ENCODE measurements at regions not wholly inside any gene's neighbourhood (a gene's known extent, or its start where the extent isn't known, plus 50 kb on each side); places are given as distances from the start of the nearest gene placed in this dataset.
"Not testable (repeated sequence)": the region's sequence is repeated elsewhere in the genome, so short reads cannot be mapped to it uniquely, and the experiment has no call there.

- no peak for DNase-seq
Observed at GRCh38 chr6:51001399-51001798, 182.7 kb downstream of the TFAP2B start.

- no peak for DNase-seq
Observed at GRCh38 chr6:51004380-51004779, 185.7 kb downstream of the TFAP2B start.

GRCh38 chr6:51005779-51006178, 187.1 kb downstream of the TFAP2B start:
- no peak for DNase-seq

GRCh38 chr6:51007237-51007636, 188.6 kb downstream of the TFAP2B start:
- no peak for DNase-seq

- DNase-seq = not testable (repeated sequence)
Observed at GRCh38 chr6:51008693-51009092, 190.0 kb downstream of the TFAP2B start.

GRCh38 chr6:51013376-51013775, 194.7 kb downstream of the TFAP2B start:
- DNase-seq = no peak

GRCh38 chr6:51015394-51015793, 196.7 kb downstream of the TFAP2B start:
- DNase-seq = no peak

GRCh38 chr6:51016489-51016888, 197.8 kb downstream of the TFAP2B start:
- no peak for DNase-seq

GRCh38 chr6:51019806-51020205, 201.1 kb downstream of the TFAP2B start:
- DNase-seq = no peak

- no peak for DNase-seq
Observed at GRCh38 chr6:51021171-51021570, 202.5 kb downstream of the TFAP2B start.

- no peak for DNase-seq
Observed at GRCh38 chr6:51024126-51024525, 205.5 kb downstream of the TFAP2B start.

GRCh38 chr6:51025082-51025777, 206.6 kb downstream of the TFAP2B start:
- peak; percentile 45 for DNase-seq

- no peak for DNase-seq
Observed at GRCh38 chr6:51027283-51028065, 208.8 kb downstream of the TFAP2B start.

GRCh38 chr6:51028276-51028675, 209.6 kb downstream of the TFAP2B start:
- DNase-seq = no peak

- no peak for DNase-seq
Observed at GRCh38 chr6:51029561-51029960, 210.9 kb downstream of the TFAP2B start.

- no peak for DNase-seq
Observed at GRCh38 chr6:51045548-51045947, 226.9 kb downstream of the TFAP2B start.

- DNase-seq = no peak
Observed at GRCh38 chr6:51049288-51049982, 230.8 kb downstream of the TFAP2B start.

- DNase-seq = no peak
Observed at GRCh38 chr6:51049983-51050877, 231.6 kb downstream of the TFAP2B start.

- not testable (repeated sequence) for DNase-seq
Observed at GRCh38 chr6:51052716-51053115, 234.0 kb downstream of the TFAP2B start.

- DNase-seq = not testable (repeated sequence)
Observed at GRCh38 chr6:51055316-51055715, 236.6 kb downstream of the TFAP2B start.

- DNase-seq = no peak
Observed at GRCh38 chr6:51057296-51057695, 238.6 kb downstream of the TFAP2B start.

GRCh38 chr6:51060262-51060762, 241.6 kb downstream of the TFAP2B start:
- DNase-seq = no peak

All from T1000 (cell line).